Heart right ventricle (tissue), 16 donors: ENCODE measurements at regions not wholly inside any gene's neighbourhood (a gene's known extent, or its start where the extent isn't known, plus 50 kb on each side); places are given as distances from the start of the nearest gene placed in this dataset.

Source experiments
- ATAC-seq, 8 donors: fragments of 200-7000 bp; cut with Tn5 transposase; one replicate each; pipeline ENCODE4 v1.9.1; 2020; ENCODE audit warnings: mild to moderate bottlenecking in 8 of 8, moderate library complexity in 8 of 8, moderate number of reproducible peaks in 1 of 8
- DNase-seq, 2 donors: peaks; one replicate each; pipeline ENCODE4 v3.0.0-alpha.2; 2020
- H3K27ac ChIP-seq, 10 donors: fragments of 200-600 bp; sonication (generic) in 2 of 10; one replicate each; pipeline versions ENCODE4 v1.5.0 to v1.8.0; 2020 to 2022; ENCODE audit warnings: mild to moderate bottlenecking in 3 of 10
- H3K27me3 ChIP-seq, 7 donors: fragments of 200-600 bp; one replicate each; pipeline ENCODE4 v1.8.0; 2021 to 2022; ENCODE audit warnings: mild to moderate bottlenecking in 2 of 7
- H3K36me3 ChIP-seq, 9 donors: fragments of 200-600 bp; sonication (generic) in 1 of 9; one replicate each; pipeline versions ENCODE4 v1.5.0 to v1.8.0; 2020 to 2022; ENCODE audit warnings: mild to moderate bottlenecking in 2 of 9
- H3K4me1 ChIP-seq, 9 donors: fragments of 200-600 bp; sonication (generic) in 1 of 9; one replicate each; pipeline versions ENCODE4 v1.5.0 to v1.8.0; 2020 to 2022; ENCODE audit warnings: mild to moderate bottlenecking in 4 of 9
- H3K4me3 ChIP-seq, 10 donors: fragments of 200-600 bp; sonication (generic) in 2 of 10; one replicate each; pipeline versions ENCODE4 v1.5.0 to v1.8.0; 2020 to 2022; ENCODE audit warnings: mild to moderate bottlenecking in 7 of 10, moderate library complexity in 2 of 10
- H3K9me3 ChIP-seq, 11 donors: fragments of 200-600 bp in 10 of 11; sonication (generic) in 2 of 11; one replicate each; pipeline versions ENCODE4 v1.5.0 to v1.8.0; 2013 to 2022; ENCODE audit warnings: mild to moderate bottlenecking in 2 of 11, control low read depth in 1 of 11, moderate library complexity in 1 of 11
- WGBS, 2 donors: extraction: QIAGEN DNeasy Blood & Tissue Kit; methylation state at CpG; one replicate each; pipeline ENCODE4 v1.1.7; 2013; ENCODE audit warnings: inconsistent platforms in 1 of 2; 5-methylcytosine and 5-hydroxymethylcytosine counted together
- intact Hi-C, 10 donors: fragments of 100-400 bp; cut with DNase I; formaldehyde crosslinking; loops; one replicate each; pipeline versions ENCODE4 v1.11.1 to v1.14.2; 2022
- TF ChIP-seq, protein P1 (sequence below), 9 donors: fragments of 200-600 bp; sonication (generic) in 2 of 9; IDR thresholded peaks; one replicate each; pipeline versions ENCODE4 v1.5.0 to v1.8.0; 2021 to 2022; ENCODE audit warnings: antibody characterized with exemption in 9 of 9, mild to moderate bottlenecking in 5 of 9, moderate library complexity in 1 of 9
- donor health status: Arrhythmogenic right ventricular cardiomyopathy.
- donor health status: ischemic (EF 13 %, LVEDD 7.1; RV severe dilation, severe dysfunction).
- donor health status: healthy with polysubstance abuse.
- donor health status: DM: no; HTN: yes; CAD: no.
- donor health status: DM: no; HTN: no; CAD: no.
- donor health status: ischemic (EF 25% LVEDD 6.9; RV normal size, moderate dysfunction).
- donor health status: ischemic (EF 25% LVEDD 5.7; RV mildly dilated, moderate dysfunction).
- donor health status: healthy.
- donor health status: DM: yes; HTN: yes; CAD: no.
- donor health status: Ischemic cardiomyopathy.
- donor health status: ischemic (EF 35%, LVEDD 5.7; RV mildly dilated, moderate dysfunction).
- donor health status: nonischemic (EF 11% LVEDD 7.7; RV severe dilation, severe dysfunction).
- donor health status: DM: yes; HTN: yes; CAD: no.
- donor health status: PGD.
- donor health status: ischemic (EF 29% LVEDD 5.4; RV normal size, mild dysfunction).
- donor health status: nonischemic (EF 23%, LVEDD 6.1; RV moderate dilation, normal function).

GRCh38 chr5:176154821-176155220, 83.4 kb upstream of the SIMC1 start:
- peaks cover 0 to 62% (median 27%) of the 10 kb centered on the region in 7 donors for H3K27me3 ChIP-seq
- no peaks in the 10 kb centered on the region for H3K36me3 ChIP-seq
- WGBS, 2 donors: 92 to 93% methylated on average over 11 of the region's 11 CpGs
- H3K9me3 ChIP-seq: no peaks in the 10 kb centered on the region
- ATAC-seq (no peak), DNase-seq (no peak)
- H3K4me1 ChIP-seq: no peaks in the 10 kb centered on the region
- TF ChIP-seq, protein P1, sequence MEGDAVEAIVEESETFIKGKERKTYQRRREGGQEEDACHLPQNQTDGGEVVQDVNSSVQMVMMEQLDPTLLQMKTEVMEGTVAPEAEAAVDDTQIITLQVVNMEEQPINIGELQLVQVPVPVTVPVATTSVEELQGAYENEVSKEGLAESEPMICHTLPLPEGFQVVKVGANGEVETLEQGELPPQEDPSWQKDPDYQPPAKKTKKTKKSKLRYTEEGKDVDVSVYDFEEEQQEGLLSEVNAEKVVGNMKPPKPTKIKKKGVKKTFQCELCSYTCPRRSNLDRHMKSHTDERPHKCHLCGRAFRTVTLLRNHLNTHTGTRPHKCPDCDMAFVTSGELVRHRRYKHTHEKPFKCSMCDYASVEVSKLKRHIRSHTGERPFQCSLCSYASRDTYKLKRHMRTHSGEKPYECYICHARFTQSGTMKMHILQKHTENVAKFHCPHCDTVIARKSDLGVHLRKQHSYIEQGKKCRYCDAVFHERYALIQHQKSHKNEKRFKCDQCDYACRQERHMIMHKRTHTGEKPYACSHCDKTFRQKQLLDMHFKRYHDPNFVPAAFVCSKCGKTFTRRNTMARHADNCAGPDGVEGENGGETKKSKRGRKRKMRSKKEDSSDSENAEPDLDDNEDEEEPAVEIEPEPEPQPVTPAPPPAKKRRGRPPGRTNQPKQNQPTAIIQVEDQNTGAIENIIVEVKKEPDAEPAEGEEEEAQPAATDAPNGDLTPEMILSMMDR (IDR thresholded peaks at IDR 0.05): no peak
- H3K4me3 ChIP-seq: no peak overlapping the region
- H3K27ac ChIP-seq: no peak overlapping the region
- intact Hi-C loops: no loop called here

GRCh38 chr5:176155922-176156359, 82.3 kb upstream of the SIMC1 start:
- DNase-seq (no peak), ATAC-seq (no peak)
- Histone ChIP-seq H3K27ac (no peak overlapping the region), H3K4me1 (no peaks in the 10 kb centered on the region), H3K36me3 (no peaks in the 10 kb centered on the region), H3K27me3 (peaks cover 0 to 62% (median 19%) of the 10 kb centered on the region in 7 donors), H3K4me3 (no peak overlapping the region), H3K9me3 (peaks cover 0 to 5% (median 0%) of the 10 kb centered on the region in 11 donors)
- TF ChIP-seq, protein P1 (IDR thresholded peaks at IDR 0.05): no peak
- WGBS, 2 donors: 69 to 72% methylated on average over 14 of the region's 14 CpGs
- intact Hi-C loops: no loop called here

GRCh38 chr5:176157656-176158055, 80.6 kb upstream of the SIMC1 start:
- Histone ChIP-seq H3K27ac (no peak overlapping the region), H3K27me3 (peaks cover 0 to 51% (median 15%) of the 10 kb centered on the region in 7 donors), H3K36me3 (no peaks in the 10 kb centered on the region), H3K9me3 (peaks cover 0 to 5% (median 0%) of the 10 kb centered on the region in 11 donors), H3K4me1 (no peaks in the 10 kb centered on the region), H3K4me3 (no peak overlapping the region)
- intact Hi-C loops: no loop called here
- ATAC-seq (no peak), DNase-seq (no peak)
- WGBS, 2 donors: 60 to 61% methylated on average over 3 of the region's 3 CpGs
- TF ChIP-seq, protein P1 (IDR thresholded peaks at IDR 0.05): no peak

- no peak overlapping the region for H3K4me3 ChIP-seq
Observed at GRCh38 chr5:176161431-176161830, 76.8 kb upstream of the SIMC1 start.

More at GRCh38 chr5:176161431-176161830, 76.8 kb upstream of the SIMC1 start:
- intact Hi-C loops: no loop called here
- no peak for DNase-seq
- no peaks in the 10 kb centered on the region for H3K36me3 ChIP-seq
- peaks cover 0 to 5% (median 0%) of the 10 kb centered on the region in 11 donors for H3K9me3 ChIP-seq
- no peaks in the 10 kb centered on the region for H3K4me1 ChIP-seq
- TF ChIP-seq, protein P1 (IDR thresholded peaks at IDR 0.05): no peak
- 70 to 72% methylated on average over 3 of the region's 3 CpGs for WGBS, 2 donors
- peaks cover 0 to 44% (median 26%) of the 10 kb centered on the region in 7 donors for H3K27me3 ChIP-seq
- ATAC-seq: no peak
- no peak overlapping the region for H3K27ac ChIP-seq
